Fibroblast of pulmonary artery (primary cell): ENCODE measurements at regions not wholly inside any gene's neighbourhood (a gene's known extent, or its start where the extent isn't known, plus 50 kb on each side); places are given as distances from the start of the nearest gene placed in this dataset.

Source experiments
- DNase-seq: peaks from one replicate; pipeline ENCODE4 v3.0.0-alpha.2; 2010; ENCODE audit warnings: low read depth
- H3K4me3 ChIP-seq: replicated peaks from 2 replicates; pipeline ENCODE4 v1.5.1; 2011; ENCODE audit warnings: low read depth, mild to moderate bottlenecking, control low read depth, low read length, moderate library complexity
- CTCF ChIP-seq: IDR thresholded peaks from 2 replicates; pipeline ENCODE4 v1.5.1; 2011; ENCODE audit warnings: mild to moderate bottlenecking, control low read depth, low read length, inconsistent platforms; ENCODE audit errors: missing control alignments

GRCh38 chr16:49937886-49938285 is 82.0 kb upstream of the ZNF423 start:
- no peak for DNase-seq
- no peak overlapping the region for H3K4me3 ChIP-seq
- no peak for TF ChIP-seq CTCF

- no peak for DNase-seq
- TF ChIP-seq CTCF, result no peak
- no peak overlapping the region for H3K4me3 ChIP-seq
Observed at GRCh38 chr16:49939495-49939894, 83.6 kb upstream of the ZNF423 start.

- H3K4me3 ChIP-seq, result no peak overlapping the region
- TF ChIP-seq CTCF, result no peak
- DNase-seq, result no peak
Observed at GRCh38 chr16:49940464-49941224, 84.4 kb upstream of the CNEP1R1 start.

GRCh38 chr16:49944221-49944620 is 80.8 kb upstream of the CNEP1R1 start:
- DNase-seq, result no peak
- no peak overlapping the region for H3K4me3 ChIP-seq
- no peak for TF ChIP-seq CTCF

GRCh38 chr16:49947907-49948678 is 76.9 kb upstream of the CNEP1R1 start:
- DNase-seq, result no peak
- H3K4me3 ChIP-seq, result no peak overlapping the region
- TF ChIP-seq CTCF, result no peak

- no peak overlapping the region for H3K4me3 ChIP-seq
- TF ChIP-seq CTCF, result no peak
- no peak for DNase-seq
Observed at GRCh38 chr16:49951574-49952195, 73.3 kb upstream of the CNEP1R1 start.
